Uterus (tissue), 2 donors: ENCODE measurements at regions not wholly inside any gene's neighbourhood (a gene's known extent, or its start where the extent isn't known, plus 50 kb on each side); places are given as distances from the start of the nearest gene placed in this dataset.

Source experiments
- CTCF ChIP-seq, 4 experiments: fragments of 200-600 bp in 2 of 4; fragments of 450-650 bp in 2 of 4; sonication (generic) in 2 of 4; IDR thresholded peaks; one replicate each; pipeline ENCODE4 v1.5.1; 2016 to 2019; ENCODE audit warnings: antibody characterized with exemption in 4 of 4, mild to moderate bottlenecking in 2 of 4, moderate library complexity in 1 of 4
- POLR2A ChIP-seq, 2 donors: fragments of 450-650 bp; IDR thresholded peaks; one replicate each; pipeline ENCODE4 v1.6.1; 2016; ENCODE audit warnings: antibody characterized with exemption in 2 of 2, mild to moderate bottlenecking in 1 of 2, moderate library complexity in 1 of 2

- TF ChIP-seq CTCF (IDR thresholded peaks at IDR 0.05), result no peak
- no peak for TF ChIP-seq POLR2A (IDR thresholded peaks at IDR 0.05)
Observed at GRCh38 chr12:71349950-71350349, 89.6 kb upstream of the LGR5 start.
